Hepatocyte (in vitro differentiated cells): ENCODE measurements at regions not wholly inside any gene's neighbourhood (a gene's known extent, or its start where the extent isn't known, plus 50 kb on each side); places are given as distances from the start of the nearest gene placed in this dataset.

ENCODE experiments used
- DNase-seq: peaks from one replicate; pipeline ENCODE4 v3.0.0-alpha.2; 2016; ENCODE audit warnings: low spot score
- H2AFZ ChIP-seq: fragments of 200-600 bp; sonication (generic); 2 replicates; pipeline ENCODE4 v1.6.0; 2016; ENCODE audit warnings: antibody characterized with exemption, mild to moderate bottlenecking
- H3K27ac ChIP-seq: fragments of 200-600 bp; sonication (generic); 2 replicates; pipeline ENCODE4 v1.5.1; 2016; ENCODE audit warnings: mild to moderate bottlenecking
- H3K27me3 ChIP-seq: fragments of 200-600 bp; sonication (generic); 2 replicates; pipeline ENCODE4 v1.6.1; 2016
- H3K36me3 ChIP-seq: fragments of 200-600 bp; sonication (generic); replicated peaks from 2 replicates; pipeline ENCODE4 v1.5.1; 2016; ENCODE audit warnings: low read depth; ENCODE audit not compliant: insufficient read depth
- H3K4me1 ChIP-seq: fragments of 200-600 bp; sonication (generic); 2 replicates; pipeline ENCODE4 v1.5.1; 2016; ENCODE audit warnings: mild to moderate bottlenecking, moderate library complexity; ENCODE audit not compliant: insufficient read depth
- H3K4me2 ChIP-seq: fragments of 200-600 bp; sonication (generic); 2 replicates; pipeline ENCODE4 v1.6.0; 2016
- H3K4me3 ChIP-seq: fragments of 200-600 bp; sonication (generic); 2 replicates; pipeline ENCODE4 v1.5.1; 2016; ENCODE audit warnings: mild to moderate bottlenecking
- H3K79me2 ChIP-seq: fragments of 200-600 bp; sonication (generic); 2 replicates; pipeline ENCODE4 v1.6.0; 2017; ENCODE audit warnings: mild to moderate bottlenecking
- H3K9me2 ChIP-seq: fragments of 200-600 bp; sonication (generic); replicated peaks from 2 replicates; pipeline ENCODE4 v1.6.0; 2017; ENCODE audit warnings: mild to moderate bottlenecking; ENCODE audit not compliant: insufficient read depth
- H3K9me3 ChIP-seq: fragments of 200-600 bp; sonication (generic); 2 replicates; pipeline ENCODE4 v1.5.1; 2016; ENCODE audit warnings: low read depth, mild to moderate bottlenecking
- H4K20me1 ChIP-seq: fragments of 200-600 bp; sonication (generic); 2 replicates; pipeline ENCODE4 v1.6.0; 2016; ENCODE audit warnings: mild to moderate bottlenecking; ENCODE audit not compliant: insufficient read depth, poor library complexity, severe bottlenecking
- EZH2 ChIP-seq: fragments of 200-600 bp; sonication (generic); IDR thresholded peaks from 2 replicates; pipeline ENCODE4 v1.6.1; 2016; ENCODE audit warnings: antibody characterized with exemption, mild to moderate bottlenecking, borderline replicate concordance
- EZH2phosphoT487 ChIP-seq: fragments of 200-600 bp; sonication (generic); IDR thresholded peaks from one replicate; pipeline ENCODE4 v1.6.1; 2018; ENCODE audit warnings: antibody characterized with exemption, mild to moderate bottlenecking, low read depth, moderate library complexity; ENCODE audit not compliant: unreplicated experiment, severe bottlenecking
- WGBS: methylation state at CpG from one replicate; pipeline ENCODE4 v1.1.6; 2016; ENCODE audit warnings: low lambda C conversion rate; ENCODE audit errors: missing lambda C conversion rate; 5-methylcytosine and 5-hydroxymethylcytosine counted together
- TF ChIP-seq, protein P1 (sequence below): fragments of 200-600 bp; sonication (generic); IDR thresholded peaks from 2 replicates; pipeline ENCODE4 v1.5.1; 2016; ENCODE audit warnings: antibody characterized with exemption, mild to moderate bottlenecking; ENCODE audit not compliant: poor library complexity

DNA sequence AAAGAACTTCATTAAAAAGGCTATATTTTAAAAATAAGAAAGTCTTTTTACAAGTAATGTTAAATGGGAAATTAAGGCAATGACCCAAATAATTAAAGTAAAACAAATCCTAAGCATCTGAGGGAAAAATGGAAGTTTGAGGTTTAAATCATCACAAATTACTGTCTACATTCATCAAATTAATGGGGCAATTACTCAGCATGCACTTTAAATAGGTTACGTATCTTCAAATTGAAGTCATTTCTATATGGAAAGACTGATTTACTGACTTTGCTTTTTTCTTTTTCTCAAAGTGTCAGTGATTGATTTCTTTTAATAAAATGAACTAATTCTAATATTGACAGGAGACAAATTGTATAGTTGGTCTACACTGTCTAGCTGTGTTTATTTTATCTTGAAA, 1452.3 kb downstream of the NCAM2 start:
- Histone ChIP-seq H3K36me3 (no peaks in the 10 kb centered on the region), H3K9me3 (no peaks in the 10 kb centered on the region), H3K79me2 (no peaks in the 10 kb centered on the region), H3K9me2 (no peaks in the 10 kb centered on the region), H4K20me1 (no peaks in the 10 kb centered on the region), H3K27ac (no peak overlapping the region), H3K4me2 (no peak overlapping the region), H3K27me3 (no peaks in the 10 kb centered on the region), H2AFZ (no peak overlapping the region), H3K4me1 (no peaks in the 10 kb centered on the region), H3K4me3 (no peak overlapping the region)
- TF ChIP-seq, protein P1, sequence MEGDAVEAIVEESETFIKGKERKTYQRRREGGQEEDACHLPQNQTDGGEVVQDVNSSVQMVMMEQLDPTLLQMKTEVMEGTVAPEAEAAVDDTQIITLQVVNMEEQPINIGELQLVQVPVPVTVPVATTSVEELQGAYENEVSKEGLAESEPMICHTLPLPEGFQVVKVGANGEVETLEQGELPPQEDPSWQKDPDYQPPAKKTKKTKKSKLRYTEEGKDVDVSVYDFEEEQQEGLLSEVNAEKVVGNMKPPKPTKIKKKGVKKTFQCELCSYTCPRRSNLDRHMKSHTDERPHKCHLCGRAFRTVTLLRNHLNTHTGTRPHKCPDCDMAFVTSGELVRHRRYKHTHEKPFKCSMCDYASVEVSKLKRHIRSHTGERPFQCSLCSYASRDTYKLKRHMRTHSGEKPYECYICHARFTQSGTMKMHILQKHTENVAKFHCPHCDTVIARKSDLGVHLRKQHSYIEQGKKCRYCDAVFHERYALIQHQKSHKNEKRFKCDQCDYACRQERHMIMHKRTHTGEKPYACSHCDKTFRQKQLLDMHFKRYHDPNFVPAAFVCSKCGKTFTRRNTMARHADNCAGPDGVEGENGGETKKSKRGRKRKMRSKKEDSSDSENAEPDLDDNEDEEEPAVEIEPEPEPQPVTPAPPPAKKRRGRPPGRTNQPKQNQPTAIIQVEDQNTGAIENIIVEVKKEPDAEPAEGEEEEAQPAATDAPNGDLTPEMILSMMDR = no peak
- no peak for TF ChIP-seq EZH2
- TF ChIP-seq EZH2phosphoT487 = no peak
- DNase-seq = no peak
- WGBS = 71% methylated on average over 1 of the region's 1 CpG

DNA sequence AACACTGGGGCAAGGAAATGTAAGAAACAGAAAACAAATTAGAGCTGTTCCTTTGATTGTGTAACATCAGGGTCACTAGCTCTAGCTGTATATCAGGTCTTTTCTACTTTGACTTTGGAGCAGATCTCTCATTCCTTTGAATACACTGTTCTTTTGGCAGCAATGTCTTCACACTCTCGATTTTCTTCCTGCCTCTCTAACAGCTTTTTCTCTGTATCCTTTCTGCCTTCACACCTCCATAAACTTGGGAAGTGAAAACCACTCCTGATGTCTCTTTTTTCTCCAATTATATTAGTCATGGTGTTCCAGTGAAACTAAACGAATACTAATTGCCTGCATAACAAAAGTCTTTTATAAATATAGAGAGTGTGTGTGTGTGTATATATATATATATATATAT, 1458.0 kb downstream of the NCAM2 start:
- no peak overlapping the region for H3K4me3 ChIP-seq
- TF ChIP-seq EZH2 (no peak), EZH2phosphoT487 (no peak)
- TF ChIP-seq, protein P1 = no peak
- no peaks in the 10 kb centered on the region for H3K36me3 ChIP-seq
- no peaks in the 10 kb centered on the region for H3K27me3 ChIP-seq
- H3K4me2 ChIP-seq = no peak overlapping the region
- 70% methylated on average over 2 of the region's 2 CpGs for WGBS
- H2AFZ ChIP-seq = no peak overlapping the region
- H3K9me3 ChIP-seq = no peaks in the 10 kb centered on the region
- no peaks in the 10 kb centered on the region for H3K9me2 ChIP-seq
- no peaks in the 10 kb centered on the region for H3K4me1 ChIP-seq
- DNase-seq = no peak
- no peaks in the 10 kb centered on the region for H3K79me2 ChIP-seq
- no peak overlapping the region for H3K27ac ChIP-seq
- no peaks in the 10 kb centered on the region for H4K20me1 ChIP-seq

DNA sequence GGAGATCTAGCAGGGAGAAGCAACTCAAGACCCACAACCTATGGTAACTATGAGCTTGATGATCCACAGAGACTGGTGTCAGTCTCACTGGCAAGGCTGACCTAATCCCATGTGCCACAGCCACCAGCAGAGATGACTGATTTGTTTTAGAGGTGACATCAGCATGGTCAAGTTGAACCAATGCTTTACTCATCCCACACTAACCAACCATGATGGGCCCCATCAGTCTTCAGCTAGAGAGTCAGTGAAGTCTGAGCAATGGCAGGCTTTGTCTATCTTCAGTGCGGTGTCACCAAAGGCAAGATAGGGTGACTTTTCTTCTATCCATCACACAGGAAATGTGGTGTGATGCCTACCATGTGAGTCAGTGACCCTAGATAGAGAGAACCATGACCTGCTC, 1470.7 kb downstream of the NCAM2 start:
- Histone ChIP-seq H4K20me1 (no peaks in the 10 kb centered on the region), H3K4me3 (no peak overlapping the region), H3K4me2 (no peak overlapping the region), H3K27ac (no peak overlapping the region), H3K4me1 (no peaks in the 10 kb centered on the region), H3K9me2 (peaks cover 5% of the 10 kb centered on the region), H3K9me3 (peaks cover 5% of the 10 kb centered on the region), H3K27me3 (no peaks in the 10 kb centered on the region), H3K36me3 (no peaks in the 10 kb centered on the region), H2AFZ (no peak overlapping the region), H3K79me2 (no peaks in the 10 kb centered on the region)
- TF ChIP-seq EZH2phosphoT487 (no peak), EZH2 (no peak)
- TF ChIP-seq, protein P1 = no peak
- no peak for DNase-seq
- 94% methylated on average over 1 of the region's 1 CpG for WGBS

DNA sequence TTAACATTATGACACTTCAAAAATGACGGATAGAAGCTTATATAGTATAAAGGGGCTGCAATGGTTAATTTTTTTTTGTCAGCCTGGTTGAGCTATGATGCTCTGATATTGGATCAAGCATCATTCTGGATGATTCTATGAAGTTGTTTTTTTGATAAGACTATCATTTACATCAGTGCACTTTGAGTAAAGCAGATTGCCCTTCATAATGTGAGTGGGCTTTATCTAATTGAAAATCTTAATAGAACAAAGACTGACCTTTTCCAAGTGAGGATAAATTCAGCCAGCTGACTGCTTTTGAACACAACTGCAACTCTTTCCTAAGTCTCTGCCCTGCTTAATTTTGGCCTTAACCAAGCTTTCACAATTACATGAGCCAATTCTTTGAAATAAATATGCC, 1476.2 kb downstream of the NCAM2 start:
- no peak overlapping the region for H2AFZ ChIP-seq
- no peaks in the 10 kb centered on the region for H3K9me2 ChIP-seq
- H3K79me2 ChIP-seq = no peaks in the 10 kb centered on the region
- no peak for DNase-seq
- H4K20me1 ChIP-seq = no peaks in the 10 kb centered on the region
- no peaks in the 10 kb centered on the region for H3K36me3 ChIP-seq
- no peaks in the 10 kb centered on the region for H3K27me3 ChIP-seq
- no peak for TF ChIP-seq EZH2
- TF ChIP-seq EZH2phosphoT487 = no peak
- TF ChIP-seq, protein P1 = no peak
- WGBS = 80% methylated on average over 1 of the region's 1 CpG
- H3K9me3 ChIP-seq = no peaks in the 10 kb centered on the region
- H3K4me3 ChIP-seq = no peak overlapping the region
- no peak overlapping the region for H3K4me2 ChIP-seq
- no peaks in the 10 kb centered on the region for H3K4me1 ChIP-seq
- no peak overlapping the region for H3K27ac ChIP-seq
